Stimulated activated CD8-positive, alpha-beta memory T cell treated with anti-CD3 and anti-CD28 coated beads, Interleukin-15, amount 100 ng/mL, for 24 hours (primary cell): ENCODE measurements at regions not wholly inside any gene's neighbourhood (a gene's known extent, or its start where the extent isn't known, plus 50 kb on each side); places are given as distances from the start of the nearest gene placed in this dataset.

Experiments
- DNase-seq: peaks from one replicate; pipeline ENCODE4 v3.0.0-alpha.2; 2020; ENCODE audit warnings: low read depth

- DNase-seq: no peak
Observed at GRCh38 chr6:147716434-147716833, 207.9 kb downstream of the SAMD5 start.

DNA sequence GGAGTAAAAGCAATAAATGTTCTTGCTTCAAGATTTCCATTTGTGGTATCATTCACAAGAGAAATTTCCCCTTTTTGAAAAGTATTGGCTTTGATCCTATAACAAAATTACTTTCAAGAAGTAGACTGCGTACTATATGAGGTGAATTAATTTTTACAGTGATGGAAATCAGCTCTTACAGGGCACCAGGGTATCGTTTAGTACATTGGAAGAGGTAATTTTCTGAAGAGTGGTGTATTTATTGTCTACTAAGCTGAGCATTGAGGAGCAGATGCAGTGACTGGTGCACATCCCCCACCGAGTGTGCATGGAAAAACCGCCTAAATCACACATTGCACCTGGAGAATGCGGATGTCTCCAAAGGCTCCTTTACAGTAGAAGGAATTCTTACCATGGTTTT, 209.5 kb downstream of the SAMD5 start:
- DNase-seq: no peak

- DNase-seq: no peak
Observed at GRCh38 chr6:147722158-147722557, 213.7 kb downstream of the SAMD5 start.

GRCh38 chr6:147724454-147724853, 216.0 kb downstream of the SAMD5 start:
- DNase-seq: no peak

- DNase-seq: no peak
Observed at GRCh38 chr6:147726342-147726741, 217.9 kb downstream of the SAMD5 start.

DNA sequence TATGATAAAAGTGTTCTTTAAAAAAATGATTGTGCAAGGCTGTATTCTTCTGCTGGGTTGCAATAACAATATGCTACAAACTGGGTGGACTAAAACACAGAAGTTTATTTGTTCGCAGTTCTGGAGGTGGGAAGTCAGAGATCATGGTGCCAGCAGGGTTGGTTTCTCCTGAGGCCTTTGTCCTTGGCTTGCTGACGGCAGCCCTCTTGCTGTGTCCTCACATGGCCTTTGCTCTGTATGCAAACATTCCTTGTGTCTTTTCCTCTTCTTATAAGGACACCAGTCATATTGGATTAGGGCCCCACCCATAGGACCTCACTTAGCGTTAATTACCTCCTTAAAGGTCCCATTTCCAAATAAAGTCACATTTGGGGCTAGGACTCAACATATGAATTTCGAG, 220.4 kb downstream of the SAMD5 start:
- no peak for DNase-seq

DNA sequence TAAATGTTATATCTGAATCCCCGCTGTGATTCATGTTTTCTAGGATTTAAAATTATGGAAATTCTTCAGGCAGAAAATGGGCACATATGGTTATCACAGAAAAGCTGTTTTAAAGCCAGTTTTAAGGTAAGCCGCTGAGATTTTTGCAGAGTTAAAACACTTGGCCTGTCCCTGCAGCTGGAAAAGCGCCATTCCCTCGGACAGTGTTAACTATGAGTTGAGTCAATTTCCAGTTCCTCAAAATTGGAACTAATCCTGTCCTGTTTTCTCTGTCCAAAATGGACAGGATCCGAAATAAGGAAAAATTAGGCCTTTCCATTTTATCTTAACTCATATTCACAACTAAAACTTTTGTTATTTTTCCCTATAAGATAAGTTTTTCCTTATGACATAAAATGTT, 225.2 kb downstream of the SAMD5 start:
- DNase-seq: no peak

DNA sequence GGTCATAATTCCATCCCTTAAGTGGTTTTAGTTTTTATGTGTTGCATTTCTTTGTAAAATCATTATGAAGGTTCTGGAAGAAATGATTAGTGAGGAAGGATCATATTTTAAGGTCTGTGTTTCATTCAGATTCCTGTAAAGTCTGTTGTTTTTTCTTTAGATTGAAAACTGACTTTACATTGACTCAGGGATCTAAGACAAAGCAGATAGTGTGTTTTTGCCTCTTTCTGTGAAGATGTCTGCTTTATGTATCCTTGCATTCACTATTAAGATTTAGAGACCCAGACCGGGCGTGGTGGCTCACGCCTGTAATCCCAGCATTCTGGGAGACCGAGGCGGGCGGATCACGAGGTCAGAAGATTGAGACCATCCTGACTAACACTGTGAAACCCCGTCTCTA, 225.7 kb downstream of the SAMD5 start:
- no peak for DNase-seq

- DNase-seq: no peak
Observed at GRCh38 chr6:147735924-147736323, 227.4 kb downstream of the SAMD5 start.

DNA sequence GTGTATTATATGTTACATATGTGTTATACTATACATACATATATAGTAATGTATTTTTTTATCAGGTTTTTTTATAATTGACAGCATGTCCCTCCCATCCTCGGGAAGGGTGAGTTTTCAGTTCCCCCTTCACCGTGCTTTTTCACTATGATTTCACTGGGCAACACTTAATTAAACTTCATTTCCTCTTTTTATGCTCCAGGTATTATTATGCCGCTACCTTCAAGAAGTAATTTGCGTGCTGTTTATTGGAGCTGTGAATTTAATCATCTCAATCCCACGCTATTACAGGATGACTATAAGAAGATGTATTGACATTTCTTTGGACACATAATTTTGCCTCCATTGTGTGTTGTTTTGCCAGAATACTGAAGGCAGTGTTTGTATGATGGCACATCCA, 228.6 kb downstream of the SAMD5 start:
- DNase-seq: no peak

DNA sequence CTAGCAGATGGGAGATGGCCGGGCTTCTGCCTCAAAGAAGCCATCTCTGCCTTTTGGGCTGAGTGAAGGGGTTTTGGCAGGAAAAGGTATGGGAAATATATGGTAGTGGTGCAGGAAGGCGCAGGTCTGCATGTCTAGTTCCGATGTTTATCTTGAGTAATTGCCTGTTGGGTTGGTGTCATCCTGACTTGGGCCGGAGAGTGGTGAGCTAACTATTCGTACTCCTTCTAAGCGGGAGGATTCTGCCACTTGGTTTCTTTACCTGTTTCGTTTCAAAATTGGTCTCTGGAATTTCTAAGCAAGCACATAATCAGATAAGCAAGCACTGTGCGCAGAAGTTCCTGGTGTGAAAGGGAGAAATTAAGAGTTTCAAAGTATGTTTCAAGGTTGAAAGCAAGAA, 229.6 kb downstream of the SAMD5 start:
- no peak for DNase-seq

DNA sequence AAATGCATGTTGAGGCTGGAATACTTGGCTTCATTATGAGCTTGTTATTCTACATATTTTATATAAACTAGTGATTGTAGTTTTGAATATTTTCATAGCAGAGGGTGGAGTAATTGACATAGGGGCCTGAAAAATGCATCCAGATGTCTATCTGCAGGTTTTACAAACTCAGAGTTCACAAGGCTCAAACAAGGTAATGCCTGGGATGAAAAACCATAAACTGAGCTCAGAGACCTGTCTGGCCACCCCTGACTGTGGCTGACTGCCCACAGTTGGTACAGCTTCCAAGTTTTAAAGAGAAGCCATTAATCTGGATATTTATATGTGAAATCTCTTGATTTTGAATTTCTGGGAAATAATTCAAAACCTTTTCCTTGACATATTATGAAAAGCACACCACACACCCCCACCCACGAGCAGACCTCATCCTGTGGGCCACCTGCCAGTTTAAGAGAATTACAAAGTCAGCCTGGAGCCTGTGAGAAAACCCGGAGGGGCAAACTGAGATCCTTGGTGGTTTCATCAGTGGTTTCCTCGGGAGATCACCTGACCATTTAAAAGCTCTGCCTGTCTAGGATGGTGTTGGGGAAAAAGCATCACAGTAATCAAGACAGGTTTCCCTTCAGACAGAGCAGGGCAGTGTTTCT, 230.1 kb downstream of the SAMD5 start:
- DNase-seq: no peak

DNA sequence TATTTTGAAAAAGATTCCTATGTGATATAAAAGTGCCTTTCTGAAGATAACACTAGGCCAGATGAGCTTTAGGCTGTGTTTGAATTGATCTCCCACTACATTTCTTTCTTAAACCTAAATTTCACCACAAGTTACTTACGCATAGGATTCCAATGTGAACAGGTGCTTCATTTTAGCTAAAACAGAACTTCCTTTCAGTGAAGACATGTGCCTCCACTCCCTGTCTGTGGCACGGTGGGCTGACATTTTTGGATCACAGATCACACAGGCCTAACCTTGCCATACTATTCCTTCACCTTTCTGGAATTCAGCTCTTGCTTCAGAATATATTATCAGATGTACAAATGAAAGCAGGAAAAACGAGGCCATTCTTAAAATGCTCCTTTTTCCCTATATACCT, 231.8 kb downstream of the SAMD5 start:
- DNase-seq: no peak

DNA sequence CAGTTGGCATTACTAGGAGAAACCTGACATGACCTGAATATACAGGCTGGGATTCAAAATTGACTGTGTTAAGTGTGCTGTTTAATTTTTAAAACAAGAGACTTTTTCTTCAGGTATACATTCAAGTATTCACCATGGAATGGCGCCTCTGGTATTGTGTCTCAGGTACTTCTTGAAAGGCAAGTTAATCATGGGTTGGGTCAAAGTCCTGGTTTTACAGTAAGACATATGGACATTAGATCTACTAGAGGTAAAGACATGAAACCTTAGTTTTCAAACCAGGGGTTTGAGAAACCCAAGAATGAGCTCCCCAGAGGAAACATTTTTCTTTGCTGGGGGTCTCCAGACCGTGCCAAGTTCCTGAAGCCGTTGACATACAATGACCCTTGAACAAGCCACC, 232.4 kb downstream of the SAMD5 start:
- DNase-seq: no peak

DNA sequence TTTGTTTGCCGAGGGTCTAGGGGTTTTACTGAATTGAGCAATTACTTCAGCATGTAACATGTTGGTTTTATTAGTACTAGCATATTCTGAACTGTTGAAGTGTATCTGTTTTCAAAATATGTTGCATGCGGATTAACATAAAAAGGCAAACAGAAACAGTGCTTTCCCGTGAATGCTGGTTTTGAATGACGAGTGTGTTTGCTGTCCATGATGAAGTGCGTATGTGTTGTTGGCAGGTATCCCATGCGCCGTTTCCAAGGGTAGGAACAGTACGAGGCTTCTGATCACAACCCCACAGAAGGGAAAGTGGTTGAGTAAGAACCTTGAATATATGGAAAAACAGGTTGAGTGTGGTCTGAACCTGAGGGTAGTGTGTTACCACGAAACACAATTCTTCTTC, 232.9 kb downstream of the SAMD5 start:
- DNase-seq: no peak

- no peak for DNase-seq
Observed at GRCh38 chr6:147742440-147742839, 233.9 kb downstream of the SAMD5 start.

- DNase-seq: no peak
Observed at GRCh38 chr6:147744012-147744411, 235.5 kb downstream of the SAMD5 start.

GRCh38 chr6:147749331-147749730, 240.8 kb downstream of the SAMD5 start:
- no peak for DNase-seq

GRCh38 chr6:147750413-147750812, 241.9 kb downstream of the SAMD5 start:
- no peak for DNase-seq

DNA sequence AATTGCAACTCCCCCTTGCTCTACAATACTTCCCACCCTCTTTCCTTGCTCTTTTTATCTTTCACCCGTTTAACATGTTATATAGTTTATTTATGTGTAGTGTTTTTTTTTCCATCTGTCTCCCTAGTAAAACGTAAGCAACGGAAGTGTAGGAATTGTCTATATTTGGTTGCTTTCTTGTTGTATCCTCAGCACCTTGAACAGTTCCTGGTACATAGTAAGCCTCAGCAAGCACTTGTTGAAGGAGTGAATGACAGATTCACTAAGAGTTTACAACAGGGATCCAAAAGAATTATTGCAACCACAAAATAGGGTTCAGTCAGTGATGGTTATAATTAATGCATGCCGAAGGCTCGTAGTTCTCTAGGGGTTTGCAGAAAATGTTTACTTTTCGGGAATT, 242.7 kb downstream of the SAMD5 start:
- DNase-seq: no peak

- DNase-seq: no peak
Observed at GRCh38 chr6:147752689-147753403, 244.4 kb downstream of the SAMD5 start.

DNA sequence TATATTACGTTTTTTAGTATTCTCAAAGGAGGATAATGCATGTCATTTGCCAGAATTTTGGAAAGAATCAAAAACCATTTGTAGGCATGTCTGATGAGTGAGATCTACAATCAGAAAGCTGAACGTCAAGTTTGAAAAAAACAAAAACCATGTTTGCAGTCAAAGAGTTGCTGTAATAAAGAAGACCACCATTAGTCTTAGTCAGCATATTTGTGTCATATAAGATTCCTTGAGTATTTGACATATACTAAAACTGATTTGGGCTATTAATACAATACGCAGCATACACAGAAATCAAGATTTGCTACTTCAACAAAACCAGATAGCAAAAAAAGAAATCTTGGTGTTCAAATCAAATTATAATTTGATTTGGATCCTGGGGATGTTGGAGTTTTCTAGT, 247.5 kb downstream of the SAMD5 start:
- no peak for DNase-seq

GRCh38 chr6:147756891-147757290, 248.4 kb downstream of the SAMD5 start:
- DNase-seq: no peak

- DNase-seq: no peak
Observed at GRCh38 chr6:147757291-147757690, 248.8 kb downstream of the SAMD5 start.
